ENCODE measurements at regions not wholly inside any gene's neighbourhood (a gene's known extent, or its start where the extent isn't known, plus 50 kb on each side); places are given as distances from the start of the nearest gene placed in this dataset.

DNA sequence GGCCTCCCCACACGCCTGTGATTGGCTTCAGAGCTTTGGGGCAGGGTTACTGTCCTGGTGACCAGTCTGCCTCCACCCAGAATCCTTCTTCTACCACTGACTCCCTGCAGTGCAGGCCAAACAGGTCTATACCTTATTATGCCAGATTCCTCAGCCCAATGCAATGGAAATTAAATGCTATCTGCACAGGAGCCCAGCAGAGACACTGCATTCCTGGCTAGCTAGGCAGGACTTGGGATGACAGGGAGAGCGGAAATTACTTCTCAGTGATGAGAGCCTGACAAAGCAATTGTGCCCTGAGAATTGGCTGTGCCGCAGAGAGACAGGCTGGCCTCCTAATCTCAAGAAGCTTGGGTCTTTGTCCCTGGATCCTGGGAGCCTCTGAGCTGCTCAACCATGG lies 143.8 kb upstream of the NCAM1 start:
- Mint-ChIP-seq H3K4me3 (no peak overlapping the region), H3K36me3 (ENCODE audit: low read depth) (peaks cover 5% of the 10 kb centered on the region), H3K27me3 (ENCODE audit: low read depth) (no peaks in the 10 kb centered on the region), H3K27ac (ENCODE audit: unreplicated experiment) (no peak overlapping the region), H3K4me1 (peaks cover 1% of the 10 kb centered on the region), H3K9me3 (peaks cover 6% of the 10 kb centered on the region)
- TF ChIP-seq, protein P1, sequence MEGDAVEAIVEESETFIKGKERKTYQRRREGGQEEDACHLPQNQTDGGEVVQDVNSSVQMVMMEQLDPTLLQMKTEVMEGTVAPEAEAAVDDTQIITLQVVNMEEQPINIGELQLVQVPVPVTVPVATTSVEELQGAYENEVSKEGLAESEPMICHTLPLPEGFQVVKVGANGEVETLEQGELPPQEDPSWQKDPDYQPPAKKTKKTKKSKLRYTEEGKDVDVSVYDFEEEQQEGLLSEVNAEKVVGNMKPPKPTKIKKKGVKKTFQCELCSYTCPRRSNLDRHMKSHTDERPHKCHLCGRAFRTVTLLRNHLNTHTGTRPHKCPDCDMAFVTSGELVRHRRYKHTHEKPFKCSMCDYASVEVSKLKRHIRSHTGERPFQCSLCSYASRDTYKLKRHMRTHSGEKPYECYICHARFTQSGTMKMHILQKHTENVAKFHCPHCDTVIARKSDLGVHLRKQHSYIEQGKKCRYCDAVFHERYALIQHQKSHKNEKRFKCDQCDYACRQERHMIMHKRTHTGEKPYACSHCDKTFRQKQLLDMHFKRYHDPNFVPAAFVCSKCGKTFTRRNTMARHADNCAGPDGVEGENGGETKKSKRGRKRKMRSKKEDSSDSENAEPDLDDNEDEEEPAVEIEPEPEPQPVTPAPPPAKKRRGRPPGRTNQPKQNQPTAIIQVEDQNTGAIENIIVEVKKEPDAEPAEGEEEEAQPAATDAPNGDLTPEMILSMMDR (conservative IDR thresholded peaks at IDR 0.05), result no peak
- no peak for DNase-seq (ENCODE audit: low read depth, low spot score)

DNA sequence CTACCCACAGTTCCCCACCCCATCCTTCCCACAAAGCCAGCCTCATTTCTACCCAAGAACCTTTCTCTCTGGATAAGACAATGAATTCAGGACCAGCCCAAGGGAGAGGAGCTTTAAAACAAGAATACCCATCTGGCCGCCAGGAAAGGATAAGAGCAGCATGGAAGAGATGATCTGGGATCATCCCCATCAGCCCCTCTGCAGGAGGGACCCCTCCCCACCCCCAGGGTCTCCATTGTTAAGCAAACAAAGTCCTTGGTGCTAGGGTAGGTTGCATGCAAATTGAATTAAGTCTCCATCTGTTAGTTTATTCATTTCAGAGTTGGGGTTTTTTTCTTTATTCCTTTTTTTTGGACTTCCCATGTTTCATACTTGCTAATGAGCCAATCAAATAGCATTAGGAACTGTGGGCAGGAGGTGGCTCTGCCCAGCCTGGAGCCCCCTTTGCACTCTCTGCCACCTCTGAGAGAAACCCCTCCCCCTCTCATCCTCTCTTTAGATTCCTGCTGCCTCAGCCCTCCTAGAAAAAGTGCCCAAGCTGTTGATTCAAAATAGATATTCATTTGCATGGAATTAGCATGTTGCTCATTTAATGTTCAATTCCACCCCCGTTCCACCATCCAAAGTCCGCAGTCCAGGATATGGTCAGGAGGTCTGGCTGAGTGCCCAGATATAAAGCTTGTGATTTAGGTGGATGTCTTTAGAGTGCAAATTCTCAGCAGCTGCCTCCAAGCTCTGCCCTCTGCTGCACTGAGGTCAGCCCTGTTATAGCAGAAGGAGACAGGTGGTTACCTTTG lies 138.5 kb upstream of the NCAM1 start:
- Mint-ChIP-seq H3K9me3 (peaks cover 5% of the 10 kb centered on the region), H3K4me1 (peaks cover 8% of the 10 kb centered on the region)

DNA sequence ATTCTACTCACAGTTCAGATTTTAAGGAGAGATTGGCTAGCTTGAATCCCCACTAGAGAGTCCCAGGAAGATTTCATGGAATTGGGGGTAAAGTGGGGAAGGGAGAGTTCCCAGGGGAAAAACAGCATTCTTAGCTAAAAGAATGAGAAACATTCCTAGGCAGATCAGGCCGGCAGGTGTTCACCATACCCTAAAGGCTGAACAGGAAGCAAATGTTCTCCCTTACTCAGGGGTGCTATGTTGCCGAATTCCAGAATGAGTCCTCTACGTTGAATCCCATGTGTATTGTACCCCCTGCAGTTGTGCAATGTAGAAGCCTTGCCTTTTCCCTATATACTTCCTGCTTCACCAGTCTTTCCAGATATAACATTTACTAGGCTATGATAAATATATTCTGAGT lies 135.2 kb upstream of the NCAM1 start:
- H3K9me3 Mint-ChIP-seq, result peaks cover 9% of the 10 kb centered on the region
- H3K36me3 Mint-ChIP-seq (ENCODE audit: low read depth), result no peaks in the 10 kb centered on the region
- no peak for DNase-seq (ENCODE audit: low read depth, low spot score)
- H3K4me1 Mint-ChIP-seq, result peaks cover 8% of the 10 kb centered on the region
- TF ChIP-seq, protein P1 (conservative IDR thresholded peaks at IDR 0.05), result no peak
- H3K27ac Mint-ChIP-seq (ENCODE audit: unreplicated experiment), result no peak overlapping the region
- H3K27me3 Mint-ChIP-seq (ENCODE audit: low read depth), result no peaks in the 10 kb centered on the region
- H3K4me3 Mint-ChIP-seq, result no peak overlapping the region

More for the DNA sequence above, 138.5 kb upstream of the NCAM1 start:
- TF ChIP-seq, protein P1 (conservative IDR thresholded peaks at IDR 0.05), result no peak
- Mint-ChIP-seq H3K4me3 (no peak overlapping the region), H3K36me3 (ENCODE audit: low read depth) (no peaks in the 10 kb centered on the region), H3K27ac (ENCODE audit: unreplicated experiment) (peak overlapping the region; percentile 76), H3K27me3 (ENCODE audit: low read depth) (no peaks in the 10 kb centered on the region)
- DNase-seq (ENCODE audit: low read depth, low spot score), result no peak

DNA sequence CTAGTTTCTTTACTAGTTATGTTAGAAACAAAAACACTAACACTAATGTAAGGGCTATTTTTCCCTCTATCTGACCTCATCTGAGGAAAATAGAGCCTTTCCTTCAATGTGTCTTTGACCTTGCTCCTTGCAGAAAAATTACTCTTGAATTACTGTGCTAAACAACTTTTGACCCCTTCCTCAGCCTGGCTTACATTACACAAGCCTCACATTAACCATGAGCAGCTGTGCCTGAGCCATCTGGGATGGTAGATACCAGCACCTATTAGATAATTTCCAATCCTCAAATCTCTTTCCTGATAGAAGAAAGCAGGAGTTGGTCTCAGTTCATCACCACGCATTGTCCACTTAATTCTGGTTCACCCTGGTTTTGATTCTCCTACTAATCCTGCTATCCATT lies 134.4 kb upstream of the NCAM1 start:
- DNase-seq (ENCODE audit: low read depth, low spot score), result no peak
- Mint-ChIP-seq H3K4me1 (peaks cover 8% of the 10 kb centered on the region), H3K36me3 (ENCODE audit: low read depth) (no peaks in the 10 kb centered on the region), H3K27me3 (ENCODE audit: low read depth) (no peaks in the 10 kb centered on the region), H3K4me3 (no peak overlapping the region), H3K9me3 (peaks cover 9% of the 10 kb centered on the region), H3K27ac (ENCODE audit: unreplicated experiment) (no peak overlapping the region)
- TF ChIP-seq, protein P1 (conservative IDR thresholded peaks at IDR 0.05), result no peak

DNA sequence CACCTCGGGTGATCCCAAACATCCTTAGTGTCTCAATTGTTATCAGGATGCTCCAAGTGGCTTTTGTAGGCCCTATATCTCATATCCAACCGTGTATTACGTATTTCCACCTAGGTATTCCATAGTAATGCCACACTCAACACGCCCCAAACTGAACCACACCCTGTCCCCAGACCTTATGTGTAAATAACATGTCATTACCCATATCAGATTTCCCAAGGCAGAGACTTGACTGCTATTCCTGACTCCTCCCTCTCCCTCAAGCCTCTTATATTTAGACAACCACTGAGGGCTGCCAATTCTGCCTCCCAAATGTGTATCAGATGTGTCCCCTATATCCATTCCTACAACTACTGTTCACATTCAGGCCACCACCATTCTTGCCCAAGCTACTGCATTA lies 132.8 kb upstream of the NCAM1 start:
- H3K27me3 Mint-ChIP-seq (ENCODE audit: low read depth), result no peaks in the 10 kb centered on the region

More for the DNA sequence above, 132.8 kb upstream of the NCAM1 start:
- no peak overlapping the region for H3K27ac Mint-ChIP-seq (ENCODE audit: unreplicated experiment)
- no peaks in the 10 kb centered on the region for H3K4me1 Mint-ChIP-seq
- no peak overlapping the region for H3K4me3 Mint-ChIP-seq
- H3K9me3 Mint-ChIP-seq, result peaks cover 7% of the 10 kb centered on the region
- TF ChIP-seq, protein P1 (conservative IDR thresholded peaks at IDR 0.05), result no peak
- H3K36me3 Mint-ChIP-seq (ENCODE audit: low read depth), result no peaks in the 10 kb centered on the region
- DNase-seq (ENCODE audit: low read depth, low spot score), result no peak

Data from neural crest cell (in vitro differentiated cells).